Colonic mucosa (tissue), 4 donors: ENCODE measurements at regions not wholly inside any gene's neighbourhood (a gene's known extent, or its start where the extent isn't known, plus 50 kb on each side); places are given as distances from the start of the nearest gene placed in this dataset.

ENCODE experiments used
- DNase-seq: peaks from one replicate; pipeline ENCODE4 v3.0.0-alpha.2; 2020
- H3K27ac ChIP-seq: fragments of 200-600 bp; one replicate; pipeline ENCODE4 v1.8.0; 2021
- H3K27me3 ChIP-seq: fragments of 200-600 bp; one replicate; pipeline ENCODE4 v1.8.0; 2021
- H3K36me3 ChIP-seq: fragments of 200-600 bp; one replicate; pipeline ENCODE4 v1.8.0; 2021
- H3K4me1 ChIP-seq: fragments of 200-600 bp; one replicate; pipeline ENCODE4 v1.8.0; 2021; ENCODE audit warnings: mild to moderate bottlenecking
- H3K4me3 ChIP-seq: fragments of 200-600 bp; one replicate; pipeline ENCODE4 v1.8.0; 2021
- H3K9ac ChIP-seq, 2 donors: one replicate each; pipeline ENCODE4 v1.7.0; 2013; ENCODE audit warnings: control low read depth in 2 of 2, low read depth in 2 of 2, low read length in 2 of 2
- H3K9me3 ChIP-seq: fragments of 200-600 bp; one replicate; pipeline ENCODE4 v1.8.0; 2021
- CTCF ChIP-seq: fragments of 200-600 bp; IDR thresholded peaks from one replicate; pipeline ENCODE4 v1.8.0; 2022; ENCODE audit warnings: antibody characterized with exemption, mild to moderate bottlenecking
- intact Hi-C: fragments of 100-400 bp; cut with DNase I; formaldehyde crosslinking; loops from one replicate; pipeline ENCODE4 v1.14.1; 2022
- donor health status: healthy.
- donor health status: DM: no; HTN: no; CAD: no.
- donor health status: DM: no; HTN: no; CAD: no.

- no peak overlapping the region for H3K9ac ChIP-seq
- H3K4me3 ChIP-seq = no peak overlapping the region
- no peak overlapping the region for H3K27ac ChIP-seq
- H3K27me3 ChIP-seq = no peaks in the 10 kb centered on the region
- intact Hi-C loops = no loop called here
- no peaks in the 10 kb centered on the region for H3K9me3 ChIP-seq
- TF ChIP-seq CTCF = no peak
- no peaks in the 10 kb centered on the region for H3K36me3 ChIP-seq
- H3K4me1 ChIP-seq = no peaks in the 10 kb centered on the region
- DNase-seq = no peak
These were observed 157.6 kb downstream of the SH3BGRL2 start for GRCh38 chr6:79788756-79789155.

- no peak overlapping the region for H3K9ac ChIP-seq
- no peaks in the 10 kb centered on the region for H3K9me3 ChIP-seq
- H3K4me1 ChIP-seq = no peaks in the 10 kb centered on the region
- no peak overlapping the region for H3K27ac ChIP-seq
- DNase-seq = no peak
- H3K4me3 ChIP-seq = no peak overlapping the region
- TF ChIP-seq CTCF = no peak
- intact Hi-C loops = no loop called here
- no peaks in the 10 kb centered on the region for H3K36me3 ChIP-seq
- H3K27me3 ChIP-seq = no peaks in the 10 kb centered on the region
These were observed 156.5 kb downstream of the SH3BGRL2 start for GRCh38 chr6:79787626-79788025.

DNA sequence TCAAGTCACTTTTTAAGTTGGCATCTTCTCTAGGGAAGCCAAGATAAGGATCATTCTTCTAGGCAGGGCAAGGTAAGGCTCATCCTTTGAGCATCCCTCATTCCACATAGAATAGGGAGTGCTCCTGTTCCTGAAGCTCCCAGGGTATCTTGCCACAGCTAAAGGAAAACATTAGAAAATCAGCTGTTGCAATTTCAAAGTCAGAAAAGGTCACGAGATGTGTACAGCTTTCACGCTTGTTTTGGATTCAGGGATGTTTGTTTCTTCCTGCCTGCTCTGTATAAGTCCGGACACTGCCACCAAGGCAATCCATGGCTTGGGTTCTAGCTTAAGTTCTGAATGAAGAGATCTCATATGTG, 153.2 kb downstream of the SH3BGRL2 start:
- Histone ChIP-seq H3K36me3 (no peaks in the 10 kb centered on the region), H3K4me3 (no peak overlapping the region), H3K9me3 (no peaks in the 10 kb centered on the region), H3K27ac (no peak overlapping the region), H3K27me3 (no peaks in the 10 kb centered on the region), H3K9ac (no peak overlapping the region), H3K4me1 (no peaks in the 10 kb centered on the region)
- no peak for DNase-seq
- intact Hi-C loops = no loop called here
- TF ChIP-seq CTCF = no peak

DNA sequence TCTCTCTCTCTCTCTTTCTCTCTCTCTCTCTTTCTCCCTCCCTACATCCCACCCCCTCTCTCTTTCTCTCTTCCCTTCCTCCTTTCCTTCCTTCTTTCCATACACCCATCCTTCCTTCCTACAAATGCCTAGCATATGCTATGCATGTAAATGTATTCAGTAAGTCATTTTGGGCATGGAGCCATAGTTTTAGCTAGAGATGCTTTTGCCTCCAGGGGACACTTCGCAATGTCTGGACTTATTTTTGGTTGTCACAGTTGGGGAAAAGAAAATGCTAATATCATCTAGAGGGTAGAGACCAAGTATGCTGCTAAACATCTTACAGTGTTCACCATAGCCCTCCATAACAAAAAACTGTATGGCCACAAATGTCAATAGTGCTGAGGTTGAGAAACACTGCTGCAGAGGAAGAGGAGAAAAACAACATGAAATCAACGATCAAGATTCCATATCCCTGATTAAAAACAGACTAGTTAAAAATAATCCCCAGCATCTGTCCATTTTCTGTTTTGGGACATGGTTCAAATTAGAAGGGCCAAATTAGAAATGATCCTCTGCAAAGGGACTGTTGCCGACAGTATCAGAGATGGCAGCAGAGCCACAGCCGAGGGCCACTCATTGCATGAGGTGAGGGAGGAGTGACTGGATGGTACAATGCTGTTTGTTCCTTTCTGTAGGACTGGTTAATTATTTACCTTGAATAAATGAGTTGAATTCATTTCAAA, 152.7 kb downstream of the SH3BGRL2 start:
- Histone ChIP-seq H3K27me3 (no peaks in the 10 kb centered on the region), H3K4me1 (no peaks in the 10 kb centered on the region), H3K9ac (no peak overlapping the region), H3K4me3 (no peak overlapping the region), H3K9me3 (no peaks in the 10 kb centered on the region), H3K27ac (no peak overlapping the region), H3K36me3 (no peaks in the 10 kb centered on the region)
- intact Hi-C loops = no loop called here
- no peak for TF ChIP-seq CTCF
- DNase-seq = no peak

GRCh38 chr6:79782792-79783580, 151.9 kb downstream of the SH3BGRL2 start:
- H3K27ac ChIP-seq = no peak overlapping the region

More at GRCh38 chr6:79782792-79783580, 151.9 kb downstream of the SH3BGRL2 start:
- Histone ChIP-seq H3K36me3 (no peaks in the 10 kb centered on the region), H3K4me1 (no peaks in the 10 kb centered on the region), H3K27me3 (no peaks in the 10 kb centered on the region), H3K9me3 (no peaks in the 10 kb centered on the region), H3K4me3 (no peak overlapping the region), H3K9ac (no peak overlapping the region)
- intact Hi-C loops = no loop called here
- no peak for TF ChIP-seq CTCF
- no peak for DNase-seq
